T-helper 2 cell treated with Interferon-gamma antibody and Interleukin-4, amounts not matched to agents 100 ng/mL and 5 ng/mL, for 36 hours (primary cell): ENCODE measurements at regions not wholly inside any gene's neighbourhood (a gene's known extent, or its start where the extent isn't known, plus 50 kb on each side); places are given as distances from the start of the nearest gene placed in this dataset.

ENCODE experiments used
- intact Hi-C: fragments of 100-400 bp; cut with micrococcal nuclease; formaldehyde crosslinking; loops from one replicate; pipeline ENCODE4 v1.15.1; 2023

DNA sequence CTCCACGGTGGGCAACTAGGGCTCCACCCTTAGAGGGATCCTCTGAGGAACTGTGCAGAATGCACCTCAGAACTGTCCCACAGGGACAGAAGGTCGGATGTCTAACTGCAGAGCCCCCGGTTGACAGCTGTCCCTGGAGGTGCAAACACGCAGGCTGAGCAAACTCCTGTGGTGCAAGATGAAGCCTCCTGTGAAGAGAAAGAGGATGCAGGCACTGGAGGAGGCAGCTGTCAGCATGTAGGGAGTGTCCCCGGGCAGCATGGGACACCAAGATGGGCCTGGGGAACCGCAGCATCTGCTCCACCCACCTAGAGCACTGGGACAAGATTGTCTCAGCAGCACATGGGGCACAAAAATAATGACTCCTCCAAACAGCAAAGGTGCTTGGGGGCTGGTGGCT, 258.9 kb downstream of the ABHD5 start:
- intact Hi-C loops, result no loop called here

DNA sequence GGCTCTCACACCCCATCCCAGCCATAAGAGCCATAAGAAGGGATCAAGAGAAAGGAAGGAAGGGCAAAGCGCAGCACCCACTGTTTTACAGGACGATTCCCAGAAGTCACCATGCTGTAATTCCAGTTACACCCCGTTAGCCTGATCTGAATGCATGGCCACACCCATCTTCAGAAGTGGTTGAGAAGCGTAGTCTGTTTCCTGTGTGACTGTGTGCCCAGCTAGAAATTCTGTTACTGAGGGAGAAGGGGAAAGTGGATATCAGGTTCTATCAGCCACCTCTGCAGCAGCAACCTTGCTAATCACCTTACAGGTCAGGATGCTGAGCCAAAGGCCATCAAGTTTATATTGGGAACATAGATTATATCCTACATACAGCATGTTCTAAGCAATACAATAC, 260.0 kb downstream of the ABHD5 start:
- intact Hi-C loops, result no loop called here

DNA sequence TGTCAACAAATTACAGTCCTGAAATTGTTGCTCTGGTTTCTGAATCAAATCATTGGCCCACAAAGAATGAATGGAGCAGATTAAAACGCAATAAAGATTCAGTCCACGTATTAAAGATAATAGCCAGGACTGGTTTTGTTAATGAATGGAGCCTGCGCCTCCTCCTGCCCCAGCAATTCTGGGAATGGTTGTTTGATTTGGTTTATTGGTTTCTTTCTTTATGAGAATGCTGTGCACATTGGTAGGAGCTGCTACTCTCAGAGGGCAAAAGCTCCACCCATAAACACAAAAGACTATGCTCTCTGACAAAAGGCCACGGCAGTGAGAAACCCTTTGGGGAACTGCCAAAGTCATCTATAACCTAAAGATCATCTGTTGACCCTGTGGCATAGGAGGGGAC, 261.1 kb downstream of the ABHD5 start:
- intact Hi-C loops, result no loop called here

DNA sequence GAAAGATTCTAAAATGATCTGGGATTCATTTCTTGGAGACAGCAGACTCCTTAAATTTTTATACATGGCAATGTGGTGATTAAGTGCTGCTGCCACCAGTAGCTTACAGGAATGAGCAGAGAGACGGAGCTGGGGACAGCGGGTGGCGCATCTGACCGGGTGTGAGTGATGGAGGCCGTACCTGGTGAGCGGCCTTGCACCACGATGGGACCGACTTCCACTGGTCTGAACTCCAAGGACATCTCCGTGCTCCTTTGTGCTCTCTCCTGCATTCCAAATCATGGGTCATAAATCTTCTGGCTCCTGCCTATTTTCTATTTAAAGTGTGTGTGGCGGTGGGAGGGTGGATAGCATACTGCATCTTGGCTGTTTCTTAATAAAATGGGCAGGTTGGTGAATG, 262.6 kb downstream of the ABHD5 start:
- intact Hi-C loops, result no loop called here

- intact Hi-C loops, result no loop called here
Observed at GRCh38 chr3:43953814-43954692, 263.3 kb downstream of the ABHD5 start.

- intact Hi-C loops, result no loop called here
Observed at GRCh38 chr3:43956945-43957344, 266.2 kb downstream of the ABHD5 start.

- intact Hi-C loops, result no loop called here
Observed at GRCh38 chr3:43957553-43957952, 266.8 kb downstream of the ABHD5 start.

DNA sequence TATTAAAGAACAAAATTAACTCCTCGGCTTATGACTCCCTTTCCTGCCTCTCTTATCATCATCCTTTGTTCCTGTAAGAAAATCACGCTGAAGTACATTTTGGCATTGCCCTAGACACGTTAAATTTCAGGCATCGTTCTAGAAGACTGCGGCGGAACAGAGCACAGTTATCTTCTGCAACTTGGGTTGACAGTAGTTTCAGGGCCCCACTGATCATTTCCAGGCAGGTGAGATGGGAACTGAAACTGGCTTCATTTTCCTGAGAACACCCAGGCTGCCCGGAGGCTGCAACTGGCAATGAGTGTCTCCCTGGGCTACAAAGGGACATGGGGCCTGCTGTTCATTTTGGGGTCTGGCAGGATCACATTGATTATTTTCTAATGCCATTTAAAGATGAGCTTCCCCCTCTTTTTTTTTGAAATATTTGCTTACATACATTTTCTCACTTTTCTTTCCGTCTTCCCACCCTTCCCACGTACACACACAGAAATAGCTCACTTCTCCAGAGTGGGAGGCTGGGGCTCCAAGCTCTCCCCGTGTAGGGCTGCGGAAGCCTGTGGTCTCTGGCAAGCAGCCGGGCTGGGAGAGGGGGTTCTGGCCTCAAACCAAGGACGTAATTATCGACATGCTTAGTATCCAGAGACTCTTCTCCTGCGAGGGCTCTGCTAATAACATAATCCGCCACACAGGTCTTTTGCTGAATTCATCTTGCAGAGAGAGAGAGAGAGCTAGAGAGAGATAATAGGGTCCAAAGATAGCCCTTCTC, 267.4 kb downstream of the ABHD5 start:
- intact Hi-C loops, result no loop called here

- intact Hi-C loops, result no loop called here
Observed at GRCh38 chr3:43958973-43959372, 268.2 kb downstream of the ABHD5 start.

DNA sequence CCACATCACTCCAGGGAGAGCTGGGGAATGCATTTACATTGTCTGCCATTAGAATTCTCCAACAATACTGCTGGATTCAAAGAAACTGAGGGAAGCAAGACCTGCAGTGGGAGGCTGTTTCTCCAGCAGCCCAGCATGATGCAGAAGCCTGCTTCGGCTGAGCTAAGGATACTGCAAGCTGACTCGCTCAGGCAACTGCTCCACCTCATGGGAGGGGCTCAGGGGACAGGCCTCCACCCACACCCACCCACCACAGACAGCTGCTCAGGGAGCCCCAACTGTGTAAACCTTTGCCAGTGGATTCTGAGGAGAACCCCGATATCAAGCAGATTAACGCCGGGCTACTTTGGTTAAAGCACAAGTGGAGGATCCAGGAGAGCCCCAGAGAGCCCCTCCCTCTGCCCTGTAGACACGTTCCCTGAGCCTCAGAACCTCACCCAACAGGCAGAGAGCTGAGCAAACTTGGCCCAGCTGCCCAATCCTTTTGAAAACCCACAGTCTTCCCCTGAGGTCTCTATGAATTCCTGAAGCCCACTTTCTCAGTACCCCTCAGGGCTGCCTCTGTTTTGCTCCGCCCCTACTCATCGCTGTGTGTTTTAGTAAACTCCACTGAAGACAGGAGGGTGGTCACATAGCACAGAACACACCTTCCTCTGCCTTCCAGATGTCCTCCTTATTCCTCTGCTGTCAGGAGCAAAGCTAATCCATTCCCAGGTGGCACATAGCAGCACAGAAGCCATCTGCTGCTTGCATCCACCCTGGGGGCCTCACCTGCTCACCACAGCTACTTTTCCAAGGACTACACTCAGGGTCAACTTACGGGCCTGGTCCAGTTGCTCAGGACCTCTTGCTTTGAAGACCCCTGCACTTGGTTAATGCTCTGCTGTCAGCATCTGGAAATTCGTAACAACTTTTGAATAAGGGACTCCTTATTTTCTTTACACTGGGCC, 269.0 kb downstream of the ABHD5 start:
- intact Hi-C loops, result no loop called here

DNA sequence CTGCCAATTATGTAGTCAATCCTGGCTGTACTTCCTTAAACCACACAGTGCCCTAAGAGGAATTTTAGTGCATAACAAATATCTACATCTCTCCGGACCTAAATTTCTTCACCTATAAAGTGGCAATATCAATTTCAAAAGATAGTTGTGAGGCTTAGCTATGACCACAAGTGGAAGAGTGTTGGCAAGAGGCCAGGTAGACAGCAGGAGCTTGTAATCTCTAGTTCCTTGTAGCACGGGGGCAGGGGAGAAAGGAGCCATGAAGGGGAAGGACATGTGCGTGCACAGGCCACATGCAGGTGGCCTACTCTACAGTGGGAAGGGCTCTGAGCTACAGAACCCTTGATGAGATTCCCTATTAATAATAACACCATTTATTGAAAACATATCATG, 269.7 kb downstream of the ABHD5 start:
- intact Hi-C loops, result no loop called here

GRCh38 chr3:43962043-43962442, 271.3 kb downstream of the ABHD5 start:
- intact Hi-C loops, result no loop called here

DNA sequence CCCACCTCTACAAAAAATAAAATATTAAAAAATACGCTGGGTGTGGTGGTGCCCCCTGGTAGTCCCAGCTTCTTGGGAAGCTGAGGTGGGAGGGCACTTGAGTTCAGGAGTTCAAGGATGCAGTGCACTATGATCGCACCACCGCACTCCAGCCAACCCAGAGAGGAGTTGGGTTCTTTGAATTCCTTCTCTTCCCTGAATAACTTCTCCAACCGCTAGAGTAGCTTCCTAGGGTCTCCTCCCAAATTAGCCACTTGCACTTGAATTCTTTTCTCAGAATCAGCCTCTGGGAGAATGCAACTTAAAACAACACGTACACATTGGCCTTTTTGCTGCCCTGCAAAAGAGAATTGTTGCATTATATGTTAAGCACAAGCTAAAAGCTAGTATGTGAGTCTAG, 272.5 kb downstream of the ABHD5 start:
- intact Hi-C loops, result no loop called here

- intact Hi-C loops, result no loop called here
Observed at GRCh38 chr3:43964640-43965039, 273.9 kb downstream of the ABHD5 start.

DNA sequence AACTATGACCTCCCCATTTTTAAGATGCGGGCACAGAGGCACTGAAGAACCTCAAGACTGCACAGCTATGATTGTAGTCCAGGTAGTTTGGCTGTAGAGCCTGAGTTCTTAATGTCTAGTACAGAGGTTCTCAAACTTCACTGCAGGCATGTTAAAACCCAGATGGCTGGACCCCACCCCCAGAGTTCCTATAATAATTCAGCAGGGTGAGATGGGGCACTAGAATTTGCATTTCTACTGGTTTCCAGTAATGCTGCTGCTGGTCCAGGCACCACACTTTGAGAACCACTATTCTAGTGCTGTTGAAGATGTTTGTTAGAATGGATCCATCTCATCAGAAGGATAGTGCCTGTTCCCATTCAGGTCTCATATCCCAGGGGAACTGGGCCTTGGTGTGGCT, 274.9 kb downstream of the ABHD5 start:
- intact Hi-C loops, result no loop called here

GRCh38 chr3:43966126-43966525, 275.4 kb downstream of the ABHD5 start:
- intact Hi-C loops, result no loop called here

DNA sequence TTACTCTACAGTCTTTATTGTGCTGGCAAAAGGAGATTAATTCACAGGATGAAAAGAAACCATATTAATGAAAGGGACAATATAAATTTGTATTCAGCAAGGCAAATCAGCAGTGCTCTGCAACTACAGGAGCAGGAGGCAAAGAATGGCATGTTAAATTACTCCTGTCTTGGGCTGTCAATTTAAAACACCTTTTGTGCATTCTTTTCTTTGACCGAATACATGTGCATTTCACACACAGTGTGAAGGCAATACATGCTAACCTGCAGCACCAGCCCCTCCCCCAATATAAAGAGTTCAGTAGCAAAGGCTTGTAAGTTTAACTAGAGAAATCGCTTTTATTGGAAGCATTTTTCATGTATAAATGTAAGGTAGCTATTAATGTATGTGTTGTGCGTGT, 275.2 kb upstream of the TOPAZ1 start:
- intact Hi-C loops, result no loop called here

GRCh38 chr3:43968465-43968864, 273.2 kb upstream of the TOPAZ1 start:
- intact Hi-C loops, result no loop called here

DNA sequence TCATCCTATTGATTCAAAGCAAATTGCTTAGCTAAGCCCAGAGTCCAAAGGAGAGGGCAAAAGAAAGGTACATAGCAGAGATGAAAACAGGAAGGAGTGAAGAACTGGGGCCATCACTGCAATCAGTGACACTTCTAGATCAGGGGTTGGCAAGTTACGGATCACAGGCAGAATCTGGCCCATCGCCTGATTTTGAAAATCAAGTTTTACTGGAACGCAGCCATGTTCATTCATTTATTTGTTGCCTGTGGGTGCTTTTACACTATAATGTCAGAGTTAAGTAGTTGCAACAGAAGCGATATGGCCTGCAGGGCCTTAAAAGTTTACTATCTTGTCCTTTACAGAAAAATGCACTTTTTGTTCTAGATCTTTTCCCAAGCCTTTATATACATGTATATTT, 271.7 kb upstream of the TOPAZ1 start:
- intact Hi-C loops, result no loop called here

- intact Hi-C loops, result no loop called here
Observed at GRCh38 chr3:43970351-43970750, 271.3 kb upstream of the TOPAZ1 start.

DNA sequence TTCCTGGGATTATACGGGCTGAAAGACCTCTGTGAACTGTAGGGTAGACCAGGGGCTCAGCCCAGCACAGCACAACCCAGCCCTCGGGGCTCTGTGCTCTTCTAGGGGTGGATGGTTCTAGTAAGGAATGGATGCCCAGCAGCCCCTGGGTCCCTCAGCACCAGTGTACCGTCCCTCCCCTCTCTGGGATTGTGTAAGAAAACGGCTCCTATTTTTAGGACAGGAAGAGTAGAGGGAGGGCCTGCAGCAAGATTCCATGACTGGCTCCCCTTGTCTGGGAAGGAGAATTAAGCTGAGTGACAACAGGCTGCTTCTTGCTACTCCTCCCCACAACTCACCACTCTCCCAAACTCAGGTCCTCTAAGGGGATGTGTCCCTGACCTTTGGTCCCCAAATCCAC, 270.8 kb upstream of the TOPAZ1 start:
- intact Hi-C loops, result no loop called here

DNA sequence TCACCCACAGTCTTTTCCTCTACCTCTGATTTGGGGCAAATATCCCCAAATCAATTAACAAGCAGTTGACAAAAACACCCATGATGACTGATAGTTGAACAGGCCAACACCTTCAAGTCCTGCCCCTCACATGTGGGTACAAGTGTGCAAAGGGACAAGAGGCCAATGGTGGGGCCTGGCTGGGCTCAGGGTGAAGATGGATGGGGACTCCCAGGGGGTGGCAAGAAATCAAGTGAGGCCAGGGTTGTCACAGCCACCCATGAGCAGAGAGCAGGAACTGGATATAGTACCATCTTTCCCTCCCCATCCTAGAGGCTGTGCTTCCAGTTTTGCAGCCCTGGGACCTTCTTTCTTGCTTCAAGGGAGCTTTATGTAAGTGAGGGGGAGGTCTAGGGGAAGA, 270.2 kb upstream of the TOPAZ1 start:
- intact Hi-C loops, result no loop called here
